Stimulated activated CD4-positive, alpha-beta T cell treated with anti-CD3 and anti-CD28 coated beads, Interleukin-12 subunit alpha, Interleukin-12 subunit beta, amount 100 ng/mL, for 48 hours (primary cell): ENCODE measurements at regions not wholly inside any gene's neighbourhood (a gene's known extent, or its start where the extent isn't known, plus 50 kb on each side); places are given as distances from the start of the nearest gene placed in this dataset.

Experiments used
- DNase-seq, 3 donors: peaks; one replicate each; pipeline ENCODE4 v3.0.0-alpha.2; 2020; ENCODE audit warnings: low read depth in 2 of 3, low spot score in 1 of 3

- DNase-seq = no peak
Measured at GRCh38 chr3:24751020-24751419, 256.4 kb upstream of the THRB start.

- DNase-seq = no peak
Measured at GRCh38 chr3:24756101-24756888, 261.6 kb upstream of the THRB start.

- no peak for DNase-seq
Measured at GRCh38 chr3:24763393-24763792, 268.7 kb upstream of the THRB start.

- DNase-seq = no peak
Measured at GRCh38 chr3:24764236-24764915, 269.7 kb upstream of the THRB start.

GRCh38 chr3:24765399-24765798, 270.7 kb upstream of the THRB start:
- no peak for DNase-seq

- DNase-seq = no peak
Measured at GRCh38 chr3:24769918-24770317, 275.3 kb upstream of the THRB start.

GRCh38 chr3:24773798-24774197, 279.1 kb upstream of the THRB start:
- no peak for DNase-seq

- DNase-seq = no peak
Measured at GRCh38 chr3:24780991-24781390, 286.3 kb upstream of the THRB start.

GRCh38 chr3:24781454-24781853, 286.8 kb upstream of the THRB start:
- no peak for DNase-seq

GRCh38 chr3:24793896-24794295, 299.2 kb upstream of the THRB start:
- DNase-seq = no peak

- DNase-seq = no peak
Measured at GRCh38 chr3:24802614-24803013, 308.0 kb upstream of the THRB start.

GRCh38 chr3:24804095-24804494, 309.4 kb upstream of the THRB start:
- no peak for DNase-seq

GRCh38 chr3:24810881-24811280, 316.2 kb upstream of the THRB start:
- no peak for DNase-seq

- DNase-seq = no peak
Measured at GRCh38 chr3:24812116-24812515, 317.5 kb upstream of the THRB start.

GRCh38 chr3:24818055-24818454, 323.4 kb upstream of the THRB start:
- no peak for DNase-seq

GRCh38 chr3:24828011-24828410, 333.4 kb upstream of the THRB start:
- no peak for DNase-seq

- DNase-seq = no peak
Measured at GRCh38 chr3:24828551-24828950, 333.9 kb upstream of the THRB start.

- no peak for DNase-seq
Measured at GRCh38 chr3:24829011-24829581, 334.4 kb upstream of the THRB start.

- no peak for DNase-seq
Measured at GRCh38 chr3:24829629-24830229, 335.1 kb upstream of the THRB start.

- no peak for DNase-seq
Measured at GRCh38 chr3:24830230-24831152, 335.8 kb upstream of the THRB start.

- no peak for DNase-seq
Measured at GRCh38 chr3:24831221-24831620, 336.6 kb upstream of the THRB start.
